H9 (cell line): ENCODE measurements at regions not wholly inside any gene's neighbourhood (a gene's known extent, or its start where the extent isn't known, plus 50 kb on each side); places are given as distances from the start of the nearest gene placed in this dataset.

Source experiments
- DNase-seq: peaks from one replicate; pipeline ENCODE4 v3.0.0-alpha.2; 2017
- H2AFZ ChIP-seq: one replicate; pipeline ENCODE4 v1.6.1; 2013; ENCODE audit warnings: mild to moderate bottlenecking, low read length, control low read depth, moderate library complexity
- H2AK5ac ChIP-seq: 2 replicates; pipeline ENCODE4 v1.6.1; 2013; ENCODE audit warnings: low read length, control low read depth, mixed read lengths; ENCODE audit not compliant: insufficient read length
- H2BK120ac ChIP-seq: one replicate; pipeline ENCODE4 v1.6.1; 2013; ENCODE audit warnings: low read depth, mild to moderate bottlenecking, low read length, control low read depth, inconsistent platforms; ENCODE audit not compliant: poor library complexity, severe bottlenecking
- H2BK12ac ChIP-seq: 2 replicates; pipeline ENCODE4 v1.6.1; 2013; ENCODE audit warnings: low read length, control low read depth, mixed read lengths, low read depth; ENCODE audit not compliant: insufficient read length
- H2BK15ac ChIP-seq: 2 replicates; pipeline ENCODE4 v1.6.1; 2013; ENCODE audit warnings: low read depth, low read length, control low read depth
- H2BK20ac ChIP-seq: one replicate; pipeline ENCODE4 v1.6.1; 2013; ENCODE audit warnings: low read depth, mild to moderate bottlenecking, low read length, control low read depth, inconsistent platforms; ENCODE audit not compliant: poor library complexity, severe bottlenecking
- H2BK5ac ChIP-seq: 2 replicates; pipeline ENCODE4 v1.6.1; 2013; ENCODE audit warnings: low read length, control low read depth, mixed read lengths; ENCODE audit not compliant: insufficient read length
- H3K14ac ChIP-seq: 2 replicates; pipeline ENCODE4 v1.6.1; 2013; ENCODE audit warnings: low read length, control low read depth; ENCODE audit not compliant: insufficient read depth
- H3K18ac ChIP-seq: 2 replicates; pipeline ENCODE4 v1.6.1; 2013; ENCODE audit warnings: low read depth, mild to moderate bottlenecking, mixed read lengths, low read length, control low read depth; ENCODE audit not compliant: insufficient read length
- H3K23ac ChIP-seq: 2 replicates; pipeline ENCODE4 v1.6.1; 2013; ENCODE audit warnings: low read length, control low read depth, mixed read lengths, low read depth; ENCODE audit not compliant: insufficient read length
- H3K23me2 ChIP-seq: 2 replicates; pipeline ENCODE4 v1.6.1; 2013; ENCODE audit warnings: low read depth, mild to moderate bottlenecking, mixed read lengths, low read length, control low read depth; ENCODE audit not compliant: insufficient read length, poor library complexity, severe bottlenecking
- H3K27ac ChIP-seq: 2 replicates; pipeline ENCODE4 v1.5.1; 2013; ENCODE audit warnings: low read length, control low read depth, mixed read lengths, low read depth; ENCODE audit not compliant: insufficient read length
- H3K27me3 ChIP-seq: 2 replicates; pipeline ENCODE4 v1.6.1; 2013; ENCODE audit warnings: low read length, control low read depth, inconsistent platforms; ENCODE audit not compliant: insufficient read depth
- H3K4ac ChIP-seq: 2 replicates; pipeline ENCODE4 v1.6.1; 2013; ENCODE audit warnings: low read depth, mild to moderate bottlenecking, control low read depth, inconsistent platforms, low read length, moderate library complexity
- H3K4me1 ChIP-seq: 2 replicates; pipeline ENCODE4 v1.6.1; 2013; ENCODE audit warnings: low read length, control low read depth, inconsistent platforms; ENCODE audit not compliant: insufficient read depth
- H3K4me2 ChIP-seq: 2 replicates; pipeline ENCODE4 v1.6.1; 2013; ENCODE audit warnings: low read length, control low read depth, mixed read lengths; ENCODE audit not compliant: insufficient read length, insufficient read depth
- H3K56ac ChIP-seq: 2 replicates; pipeline ENCODE4 v1.6.1; 2013; ENCODE audit warnings: low read depth, mild to moderate bottlenecking, mixed read lengths, low read length, control low read depth; ENCODE audit not compliant: insufficient read length
- H3K79me1 ChIP-seq: 2 replicates; pipeline ENCODE4 v1.6.1; 2013; ENCODE audit warnings: low read depth, mild to moderate bottlenecking, moderate library complexity, low read length, control low read depth, inconsistent platforms; ENCODE audit not compliant: insufficient read depth, poor library complexity, severe bottlenecking
- H3K79me2 ChIP-seq: 2 replicates; pipeline ENCODE4 v1.6.1; 2013; ENCODE audit warnings: low read length, control low read depth, inconsistent platforms; ENCODE audit not compliant: insufficient read depth
- H3K9ac ChIP-seq: 2 replicates; pipeline ENCODE4 v1.6.1; 2013; ENCODE audit warnings: low read length, control low read depth, mixed read lengths; ENCODE audit not compliant: insufficient read length; ENCODE audit errors: extremely low read depth
- H3K9me3 ChIP-seq: one replicate; pipeline ENCODE4 v1.6.1; 2013; ENCODE audit warnings: low read depth, low read length, inconsistent platforms; ENCODE audit not compliant: control insufficient read depth
- H3T11ph ChIP-seq: one replicate; pipeline ENCODE4 v1.6.1; 2013; ENCODE audit warnings: mild to moderate bottlenecking, low read length, control low read depth, inconsistent platforms
- H4K20me1 ChIP-seq: one replicate; pipeline ENCODE4 v1.6.1; 2013; ENCODE audit not compliant: control insufficient read depth, insufficient read length, insufficient read depth
- H4K5ac ChIP-seq: 2 replicates; pipeline ENCODE4 v1.6.1; 2013; ENCODE audit warnings: low read depth, mild to moderate bottlenecking, mixed read lengths, low read length, control low read depth; ENCODE audit not compliant: insufficient read length
- H4K8ac ChIP-seq: replicated peaks from 2 replicates; pipeline ENCODE4 v1.6.1; 2013; ENCODE audit warnings: low read length, control low read depth, mixed read lengths, low read depth; ENCODE audit not compliant: insufficient read length
- H4K91ac ChIP-seq: 2 replicates; pipeline ENCODE4 v1.6.1; 2013; ENCODE audit warnings: low read depth, mild to moderate bottlenecking, moderate library complexity, mixed read lengths, low read length, control low read depth; ENCODE audit not compliant: insufficient read length
- H3K27ac Mint-ChIP-seq, 3 experiments: 2 replicates in 2 of 3; 3 replicates in 1 of 3; pipeline ENCODE4 v1.8.0; 2020 to 2021; ENCODE audit warnings: mixed read lengths in 3 of 3, mild to moderate bottlenecking in 1 of 3, moderate library complexity in 1 of 3
- H3K27me3 Mint-ChIP-seq: 2 replicates; pipeline ENCODE4 v1.8.0; 2021; ENCODE audit warnings: low read depth, mild to moderate bottlenecking, moderate library complexity, mixed read lengths
- H3K36me3 Mint-ChIP-seq, 3 experiments: 2 replicates in 2 of 3; 3 replicates in 1 of 3; pipeline ENCODE4 v1.8.0; 2020 to 2021; ENCODE audit warnings: low read depth in 3 of 3, mixed read lengths in 3 of 3; ENCODE audit not compliant: insufficient read depth in 1 of 3
- H3K4me1 Mint-ChIP-seq, 2 experiments: 2 replicates each; pipeline ENCODE4 v1.8.0; 2020; ENCODE audit warnings: mixed read lengths in 2 of 2
- H3K4me3 Mint-ChIP-seq, 2 experiments: 2 replicates in 1 of 2; 3 replicates in 1 of 2; pipeline ENCODE4 v1.8.0; 2020 to 2021; ENCODE audit warnings: mild to moderate bottlenecking in 2 of 2, mixed read lengths in 2 of 2, moderate library complexity in 1 of 2
- H3K9me3 Mint-ChIP-seq, 2 experiments: 2 replicates in 1 of 2; 3 replicates in 1 of 2; pipeline ENCODE4 v1.8.0; 2020; ENCODE audit warnings: mild to moderate bottlenecking in 2 of 2, mixed read lengths in 2 of 2, moderate library complexity in 1 of 2
- CTCF ChIP-seq: fragments of 200-600 bp; sonication (generic); conservative IDR thresholded peaks from 3 replicates; pipeline ENCODE4 v1.8.0; 2021; ENCODE audit warnings: antibody characterized with exemption, mild to moderate bottlenecking
- WGBS: extraction: QIAGEN DNeasy Blood & Tissue Kit; methylation state at CpG from one replicate; pipeline ENCODE4 v1.1.7; 2013; ENCODE audit warnings: missing lambda C conversion rate, low lambda C conversion rate, mixed read lengths; ENCODE audit not compliant: insufficient read length; ENCODE audit errors: extremely low coverage; 5-methylcytosine and 5-hydroxymethylcytosine counted together

GRCh38 chr4:125428832-125429231 is 114.1 kb downstream of the FAT4 start:
- Histone ChIP-seq H3K9me3 (no peaks in the 10 kb centered on the region), H3K79me1 (no peaks in the 10 kb centered on the region), H3K4me1 (no peaks in the 10 kb centered on the region; the same call in 1 of the 2 replicates), H2BK5ac (no peak overlapping the region), H3K4me2 (no peak overlapping the region), H3K18ac (no peak overlapping the region), H4K8ac (no peak overlapping the region), H3K4ac (no peak overlapping the region), H2BK15ac (no peak overlapping the region), H3T11ph (no peak overlapping the region), H4K5ac (no peak overlapping the region), H2BK20ac (no peak overlapping the region), H4K20me1 (no peaks in the 10 kb centered on the region), H4K91ac (no peak overlapping the region), H3K23me2 (no peaks in the 10 kb centered on the region), H3K79me2 (no peaks in the 10 kb centered on the region), H3K23ac (no peak overlapping the region), H3K27me3 (no peaks in the 10 kb centered on the region), H3K56ac (no peak overlapping the region), H2AK5ac (no peak overlapping the region), H2AFZ (no peak overlapping the region), H2BK12ac (no peak overlapping the region), H2BK120ac (no peak overlapping the region), H3K27ac (no peak overlapping the region), H3K14ac (no peak overlapping the region), H3K9ac (no peak overlapping the region)
- Mint-ChIP-seq H3K4me3 (no peak overlapping the region), H3K9me3 (peaks cover 0 to 7% of the 10 kb centered on the region in 2 experiments; a peak in 3 of 5 replicates), H3K4me1 (peaks cover 20 to 23% of the 10 kb centered on the region in 2 experiments), H3K27ac (no peak overlapping the region), H3K27me3 (no peaks in the 10 kb centered on the region), H3K36me3 (peaks cover 5 to 10% (median 6%) of the 10 kb centered on the region in 3 experiments; a peak in 6 of 7 replicates)
- no CpG with 5 or more reads among the region's 2 CpGs for WGBS
- DNase-seq, result no peak
- TF ChIP-seq CTCF, result no peak
